ENCODE measurements at regions not wholly inside any gene's neighbourhood (a gene's known extent, or its start where the extent isn't known, plus 50 kb on each side); places are given as distances from the start of the nearest gene placed in this dataset.
"Not testable (repeated sequence)": the region's sequence is repeated elsewhere in the genome, so short reads cannot be mapped to it uniquely, and the experiment has no call there.

DNA sequence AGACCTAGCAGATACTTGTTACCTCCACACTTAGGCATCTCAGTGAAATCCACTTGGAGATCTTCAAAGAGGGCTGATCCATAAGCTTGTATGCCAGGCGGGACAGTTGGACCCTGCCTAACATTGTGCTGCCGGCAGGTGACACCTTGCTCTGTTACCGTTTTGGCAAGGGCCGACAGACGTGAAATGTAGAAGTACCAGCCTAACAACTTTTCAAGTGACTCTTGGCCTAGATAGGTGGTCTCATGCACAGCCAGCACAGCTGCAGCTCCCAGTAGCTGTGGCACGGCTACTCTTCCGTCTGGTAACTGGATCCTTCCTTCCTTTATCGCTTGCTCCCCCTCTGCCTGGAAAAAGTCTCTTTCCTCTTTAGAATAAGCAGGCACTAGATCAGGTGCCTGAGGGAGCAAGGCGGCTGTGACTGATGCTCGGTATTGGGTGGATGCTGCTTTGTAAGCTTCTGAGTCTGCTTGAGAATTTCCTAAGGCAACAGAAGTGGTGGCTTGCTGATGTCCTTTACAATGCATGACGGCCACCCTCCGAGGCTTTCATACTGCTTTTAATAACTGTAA lies 713.5 kb downstream of the AMY1C start:
- DNase-seq (ENCODE audit: low read depth in 2 of 2) = no peak

DNA sequence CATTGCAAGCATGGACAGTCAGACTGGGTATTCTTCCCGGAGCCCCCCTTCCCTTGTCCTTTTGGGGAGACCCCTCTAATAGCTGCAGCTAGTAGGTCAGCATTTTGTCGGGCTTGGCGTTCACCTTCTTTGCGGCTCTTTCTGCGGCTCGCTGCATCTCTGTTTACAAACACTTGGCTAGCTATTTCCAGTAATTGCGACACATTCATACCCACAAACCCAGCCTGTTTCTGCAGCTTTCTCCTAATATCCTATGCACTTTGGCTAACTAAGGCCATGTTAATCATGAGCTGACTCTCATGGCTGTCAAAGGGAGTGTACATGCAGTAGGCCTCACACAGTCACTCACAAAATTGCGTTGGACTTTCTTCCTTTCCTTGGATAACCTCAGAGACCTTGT lies 716.4 kb downstream of the AMY1C start:
- DNase-seq (ENCODE audit: low read depth in 2 of 2) = no peak

GRCh38 chr1:104467590-104467989 lies 717.9 kb downstream of the AMY1C start:
- DNase-seq (ENCODE audit: low read depth in 2 of 2) = no peak

DNA sequence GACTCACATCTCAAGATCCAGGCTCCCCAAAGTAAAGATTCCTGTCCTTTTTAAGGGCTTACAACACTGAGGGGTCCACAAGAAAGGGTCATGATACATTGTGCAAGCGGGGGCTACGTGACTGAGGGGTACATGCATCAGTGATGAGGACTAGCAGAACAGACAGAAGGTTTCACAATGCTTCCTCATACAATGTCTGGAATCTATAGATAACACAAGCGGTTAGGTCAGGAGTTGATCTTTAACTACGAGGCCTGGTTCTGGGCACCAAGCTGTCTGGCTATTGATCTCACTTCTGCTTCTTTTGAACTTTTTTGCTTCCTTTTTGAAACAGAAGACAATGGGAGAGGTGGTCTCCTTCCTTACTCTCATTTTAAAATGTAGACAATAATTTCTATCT lies 718.6 kb downstream of the AMY1C start:
- DNase-seq (ENCODE audit: low read depth in 2 of 2) = no peak

DNA sequence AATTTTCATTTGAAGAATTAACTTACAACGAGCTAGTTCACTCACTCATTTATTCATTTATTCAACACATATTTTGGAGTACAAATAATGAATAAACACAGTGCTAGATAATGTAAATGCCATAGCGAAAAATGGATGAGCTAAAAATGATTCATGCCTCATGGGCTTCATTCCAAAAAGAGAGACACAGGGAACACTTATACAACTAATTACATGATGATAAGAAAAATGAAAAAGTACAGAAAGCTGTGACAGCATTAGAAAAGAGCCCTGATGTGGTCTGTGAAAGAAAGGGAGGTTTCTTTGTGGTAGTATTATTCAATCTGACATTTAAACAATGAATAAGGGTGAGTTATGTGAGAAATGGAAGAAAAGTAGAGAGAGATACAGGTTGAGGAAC lies 726.4 kb downstream of the AMY1C start:
- no peak for DNase-seq (ENCODE audit: low read depth in 2 of 2)

GRCh38 chr1:104488296-104489015 lies 738.8 kb downstream of the AMY1C start:
- DNase-seq (ENCODE audit: low read depth in 2 of 2) = no peak

- DNase-seq (ENCODE audit: low read depth in 2 of 2) = no peak
Measured at GRCh38 chr1:104526158-104526795, 776.6 kb downstream of the AMY1C start.

- no peak for DNase-seq (ENCODE audit: low read depth in 2 of 2)
Measured at GRCh38 chr1:104531990-104532389, 782.3 kb downstream of the AMY1C start.

DNA sequence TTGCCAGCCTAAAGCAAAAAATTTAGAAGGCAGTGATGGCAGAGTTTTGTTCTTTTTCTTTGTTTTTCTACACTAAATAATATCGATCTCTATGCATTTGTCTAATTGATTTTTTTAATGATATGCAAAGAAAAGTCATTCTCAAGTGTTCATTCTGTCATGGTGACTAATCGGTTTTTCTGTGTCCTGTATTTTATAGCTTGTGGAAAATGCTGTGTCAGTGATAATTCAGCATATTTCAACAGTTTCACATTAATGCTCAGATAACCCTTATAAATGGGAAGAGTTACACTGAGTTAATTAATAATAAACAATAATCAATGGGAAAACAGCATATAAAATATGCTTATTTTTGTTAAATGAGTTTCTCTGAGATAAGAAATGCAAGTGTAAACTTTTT lies 824.9 kb downstream of the AMY1C start:
- DNase-seq (ENCODE audit: low read depth in 2 of 2) = no peak

DNA sequence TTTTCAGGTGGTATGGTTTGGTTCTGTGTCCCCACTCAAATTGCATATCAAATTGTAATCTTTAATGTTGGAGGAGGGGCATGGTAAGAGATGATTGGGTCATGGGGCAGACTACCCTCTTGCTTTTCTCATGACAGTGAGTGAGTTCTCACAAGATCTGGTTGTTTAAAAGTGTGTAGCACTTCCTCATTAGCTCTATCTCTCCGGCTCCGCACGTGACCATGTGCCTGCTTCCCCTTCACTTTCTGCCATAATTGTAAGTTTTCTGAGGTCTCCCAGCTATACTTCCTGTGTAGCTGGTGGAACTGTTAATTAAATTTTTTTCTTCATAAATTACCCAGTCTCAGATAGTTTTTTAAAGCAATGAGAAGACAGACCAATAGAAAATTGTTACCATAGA lies 843.2 kb downstream of the AMY1C start:
- DNase-seq (ENCODE audit: low read depth in 2 of 2) = no peak

DNA sequence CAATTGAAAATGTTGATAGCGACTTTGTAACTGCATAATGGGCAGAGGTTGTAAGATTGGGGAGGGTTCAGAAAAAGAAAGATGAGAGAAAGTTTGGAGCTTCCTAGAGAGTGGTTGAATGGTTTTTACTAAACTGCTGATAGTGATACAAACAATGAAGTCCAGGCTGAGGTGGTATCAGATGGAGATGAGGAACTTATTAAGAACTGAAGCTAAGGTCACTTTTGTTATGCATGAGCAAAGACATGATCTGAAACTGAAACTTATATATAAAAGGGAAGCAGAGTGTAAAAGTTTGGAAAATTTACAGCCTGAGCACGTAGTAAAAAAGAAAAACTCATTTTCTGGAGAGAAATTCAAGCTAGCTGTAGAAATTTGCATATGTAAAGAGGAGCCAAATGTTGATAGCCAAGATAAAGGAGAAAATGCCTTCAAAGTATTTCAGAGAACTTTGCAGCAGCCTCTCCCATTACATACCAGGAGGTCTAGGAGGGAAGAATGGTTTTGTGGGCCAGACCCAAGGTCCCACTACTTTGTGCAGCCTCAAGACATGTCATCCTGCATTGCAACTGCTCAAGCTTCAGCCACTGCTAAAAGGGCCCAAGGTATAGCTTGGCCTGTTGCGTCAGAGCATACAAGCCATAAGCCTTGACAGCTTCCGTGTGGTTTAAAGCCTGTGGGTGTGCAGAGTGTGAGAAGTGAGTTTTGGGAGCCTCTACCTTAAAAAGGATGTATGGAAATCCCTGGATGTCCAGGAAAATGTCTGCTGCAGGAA lies 843.9 kb downstream of the AMY1C start:
- no peak for DNase-seq (ENCODE audit: low read depth in 2 of 2)

DNA sequence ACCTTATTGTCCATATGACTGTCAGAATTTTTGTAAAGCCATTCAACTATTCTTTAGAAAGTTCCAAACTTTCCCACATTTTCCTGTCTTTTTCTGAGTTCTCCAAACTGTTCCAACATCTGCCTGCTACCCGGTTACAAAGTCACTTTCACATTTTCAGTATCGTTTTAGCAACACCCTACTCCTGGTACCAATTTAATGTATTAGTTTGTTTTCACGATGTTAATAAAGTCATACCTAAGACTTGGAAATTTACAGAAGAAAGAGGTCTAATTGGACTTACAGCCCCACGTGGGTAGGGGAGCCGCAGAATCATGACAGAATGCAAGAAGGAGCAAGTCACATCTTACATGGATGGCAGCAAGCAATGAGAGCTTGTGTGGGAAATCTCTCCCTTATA lies 867.8 kb downstream of the AMY1C start:
- DNase-seq (ENCODE audit: low read depth in 2 of 2) = no peak

DNA sequence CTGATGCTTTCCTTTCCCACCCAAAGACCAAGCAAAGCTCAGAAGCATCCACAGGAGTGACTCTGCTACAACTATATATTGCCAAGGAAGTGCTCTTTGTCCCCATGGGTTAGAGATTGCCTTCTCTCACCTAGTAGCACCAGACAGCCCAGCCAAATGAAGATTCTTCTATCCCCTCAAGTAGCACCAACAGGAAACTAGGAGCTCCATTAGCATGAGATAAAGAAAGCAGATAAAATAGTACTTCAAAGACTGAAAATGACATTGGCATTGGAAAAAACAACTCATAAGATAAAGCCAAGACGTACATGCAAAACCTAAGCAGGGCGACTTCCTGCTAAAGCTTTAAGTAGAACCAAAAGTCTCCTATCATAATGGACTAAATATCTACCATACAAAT lies 871.5 kb downstream of the AMY1C start:
- DNase-seq (ENCODE audit: low read depth in 2 of 2) = no peak

GRCh38 chr1:104624538-104624937 lies 874.8 kb downstream of the AMY1C start:
- no peak for DNase-seq (ENCODE audit: low read depth in 2 of 2)

- no peak for DNase-seq (ENCODE audit: low read depth in 2 of 2)
Measured at GRCh38 chr1:104629589-104629988, 879.9 kb downstream of the AMY1C start.

DNA sequence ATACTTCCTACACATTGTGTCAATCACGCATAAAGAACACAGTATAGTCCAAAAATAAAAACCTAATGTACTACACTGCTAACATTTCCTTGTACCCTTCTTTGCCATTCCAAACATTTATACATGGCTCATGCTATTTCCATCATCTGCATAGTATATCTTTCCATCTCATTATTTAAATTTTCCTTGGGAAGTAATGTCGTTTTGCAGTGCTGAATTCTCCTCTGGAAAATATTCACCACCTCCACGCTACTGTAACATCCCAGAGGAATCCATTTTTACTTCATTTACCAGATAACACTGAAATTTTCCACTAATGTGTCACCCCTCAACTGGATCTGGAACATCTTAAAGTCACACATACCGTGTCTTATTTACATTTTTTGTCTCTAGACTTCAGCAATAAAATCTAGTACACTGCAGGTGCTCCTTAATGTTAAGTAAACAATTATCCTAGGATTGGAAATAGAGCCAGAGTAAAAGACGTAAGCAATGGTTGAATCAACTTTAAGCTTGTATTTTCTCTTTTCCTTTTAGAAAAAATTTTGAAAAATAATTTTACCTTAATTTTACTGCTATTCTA lies 881.0 kb downstream of the AMY1C start:
- no peak for DNase-seq (ENCODE audit: low read depth in 2 of 2)

- no peak for DNase-seq (ENCODE audit: low read depth in 2 of 2)
Measured at GRCh38 chr1:104636581-104636980, 886.9 kb downstream of the AMY1C start.

DNA sequence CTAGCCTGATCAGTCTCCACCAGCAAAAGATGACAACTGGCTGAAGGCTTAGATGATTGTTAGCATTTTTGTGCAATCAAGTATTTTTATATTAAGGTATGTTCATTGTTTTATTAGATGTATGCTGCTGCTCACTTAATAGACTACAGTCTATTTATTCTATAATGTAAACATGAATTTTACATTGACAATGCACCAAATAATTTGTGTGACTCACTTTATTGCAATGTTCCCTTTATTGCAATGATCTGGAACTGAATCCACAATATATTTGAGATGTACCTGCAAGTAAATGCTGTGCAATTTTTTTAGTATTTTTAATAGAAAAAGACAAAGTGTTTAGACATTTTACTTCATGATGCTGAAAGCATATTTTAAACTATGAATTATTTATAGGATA lies 896.5 kb downstream of the AMY1C start:
- DNase-seq (ENCODE audit: low read depth in 2 of 2) = no peak

DNA sequence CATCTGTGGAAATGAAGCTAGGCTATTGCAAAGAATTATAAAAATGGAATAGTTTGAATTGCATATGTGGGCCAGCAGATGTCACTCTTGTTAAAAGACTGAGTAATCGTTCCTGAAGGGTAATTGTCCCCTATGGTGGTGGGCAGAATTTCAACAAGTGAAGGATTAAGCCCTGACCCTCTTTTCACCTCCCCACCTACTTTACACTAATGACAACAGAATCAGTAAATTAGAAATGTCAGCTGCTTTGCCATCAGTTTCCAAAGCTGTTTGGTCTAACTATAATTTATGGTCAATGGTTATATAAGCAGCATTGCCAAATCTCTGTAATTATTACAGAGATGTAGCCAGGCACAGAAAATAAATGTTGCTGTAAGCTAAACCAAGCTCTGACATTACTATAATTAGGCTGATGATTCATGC lies 898.6 kb downstream of the AMY1C start:
- no peak for DNase-seq (ENCODE audit: low read depth in 2 of 2)

GRCh38 chr1:104664374-104664773 lies 914.7 kb downstream of the AMY1C start:
- DNase-seq (ENCODE audit: low read depth in 2 of 2) = not testable (repeated sequence)

DNA sequence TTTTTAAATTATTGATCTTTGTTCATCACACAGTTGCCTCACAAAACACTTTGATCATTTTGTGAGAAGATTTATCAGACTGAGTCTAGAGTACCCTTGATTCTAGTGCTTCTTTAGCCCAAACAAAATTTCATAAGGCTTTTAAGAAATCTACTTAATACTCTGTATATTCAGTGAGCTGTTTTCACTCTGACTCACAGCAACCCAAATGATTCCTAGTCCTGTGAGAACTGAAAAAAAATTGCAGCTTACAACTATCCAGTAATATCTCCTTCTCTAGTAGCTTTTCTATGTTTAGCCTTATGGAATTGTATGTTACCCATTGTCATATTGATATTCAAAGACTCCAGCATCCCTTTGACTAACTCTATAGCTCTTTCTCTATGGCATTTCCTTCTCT lies 915.6 kb downstream of the AMY1C start:
- no peak for DNase-seq (ENCODE audit: low read depth in 2 of 2)

GRCh38 chr1:104671684-104672353 lies 922.1 kb downstream of the AMY1C start:
- DNase-seq (ENCODE audit: low read depth in 2 of 2) = no peak

All from stimulated activated CD4-positive, alpha-beta T cell treated with anti-CD3 and anti-CD28 coated beads, Interleukin-4, amount 100 ng/mL, for 48 hours (primary cell).